GM18951 (cell line): ENCODE measurements at regions not wholly inside any gene's neighbourhood (a gene's known extent, or its start where the extent isn't known, plus 50 kb on each side); places are given as distances from the start of the nearest gene placed in this dataset.

Source experiments
- POLR2A ChIP-seq: IDR thresholded peaks from 4 replicates; pipeline ENCODE4 v1.6.1; 2011; ENCODE audit warnings: mild to moderate bottlenecking; ENCODE audit not compliant: insufficient read length, insufficient read depth; ENCODE audit errors: extremely low read depth
- in situ Hi-C: fragments of 300-500 bp; cut with MboI; formaldehyde crosslinking; loops from one replicate; pipeline ENCODE4 v1.12.0; 2022; ENCODE audit warnings: low sequenced_read_pairs, mixed read lengths, inconsistent platforms; ENCODE audit not compliant: unreplicated experiment

- in situ Hi-C loops, result loop anchor here (25.0 kb wide), 2 partner anchors 279 to 596 kb away; no protein-coding TSS in a partner anchor
- no peak for TF ChIP-seq POLR2A
Observed at GRCh38 chr9:3741729-3742128, 215.9 kb upstream of the RFX3 start.

GRCh38 chr9:3740690-3741419, 215.1 kb upstream of the RFX3 start:
- no peak for TF ChIP-seq POLR2A
- in situ Hi-C loops, result loop anchor here (25.0 kb wide), 2 partner anchors 279 to 596 kb away; no protein-coding TSS in a partner anchor

GRCh38 chr9:3736161-3736560, 210.4 kb upstream of the RFX3 start:
- in situ Hi-C loops, result loop anchor here (25.0 kb wide), 2 partner anchors 274 to 601 kb away; no protein-coding TSS in a partner anchor
- TF ChIP-seq POLR2A, result no peak

- in situ Hi-C loops, result loop anchor here (25.0 kb wide), 2 partner anchors 273 to 602 kb away; no protein-coding TSS in a partner anchor
- no peak for TF ChIP-seq POLR2A
Observed at GRCh38 chr9:3735251-3735650, 209.4 kb upstream of the RFX3 start.

- in situ Hi-C loops, result loop anchor here (25.0 kb wide), 2 partner anchors 271 to 604 kb away; no protein-coding TSS in a partner anchor
Observed at GRCh38 chr9:3733527-3734262, 207.9 kb upstream of the RFX3 start.

- in situ Hi-C loops, result loop anchor here (25.0 kb wide), 2 partner anchors 271 to 604 kb away; no protein-coding TSS in a partner anchor
- TF ChIP-seq POLR2A, result no peak
Observed at GRCh38 chr9:3733039-3733408, 207.2 kb upstream of the RFX3 start.

- in situ Hi-C loops, result loop anchor here (25.0 kb wide), 2 partner anchors 270 to 605 kb away; no protein-coding TSS in a partner anchor
- no peak for TF ChIP-seq POLR2A
Observed at GRCh38 chr9:3732077-3733038, 206.6 kb upstream of the RFX3 start.

- no peak for TF ChIP-seq POLR2A
- in situ Hi-C loops, result loop anchor here (25.0 kb wide), 2 partner anchors 268 to 607 kb away; no protein-coding TSS in a partner anchor
Observed at GRCh38 chr9:3730511-3730922, 204.7 kb upstream of the RFX3 start.

- no peak for TF ChIP-seq POLR2A
- in situ Hi-C loops, result no loop called here
Observed at GRCh38 chr9:3721096-3721495, 195.3 kb upstream of the RFX3 start.

- TF ChIP-seq POLR2A, result no peak
- in situ Hi-C loops, result no loop called here
Observed at GRCh38 chr9:3719286-3719685, 193.5 kb upstream of the RFX3 start.

- TF ChIP-seq POLR2A, result no peak
- in situ Hi-C loops, result no loop called here
Observed at GRCh38 chr9:3716415-3716814, 190.6 kb upstream of the RFX3 start.

GRCh38 chr9:3708751-3709150, 182.9 kb upstream of the RFX3 start:
- no peak for TF ChIP-seq POLR2A
- in situ Hi-C loops, result no loop called here

- in situ Hi-C loops, result no loop called here
- TF ChIP-seq POLR2A, result no peak
Observed at GRCh38 chr9:3704890-3705289, 179.1 kb upstream of the RFX3 start.

- no peak for TF ChIP-seq POLR2A
- in situ Hi-C loops, result no loop called here
Observed at GRCh38 chr9:3700772-3701171, 175.0 kb upstream of the RFX3 start.
